Astrocyte (in vitro differentiated cells and primary cell): ENCODE measurements at regions not wholly inside any gene's neighbourhood (a gene's known extent, or its start where the extent isn't known, plus 50 kb on each side); places are given as distances from the start of the nearest gene placed in this dataset.

ENCODE experiments used
- EZH2 ChIP-seq: IDR thresholded peaks from 2 replicates; pipeline ENCODE4 v1.6.1; 2012; ENCODE audit warnings: mild to moderate bottlenecking, low read length, inconsistent platforms; ENCODE audit not compliant: insufficient read depth
- TF ChIP-seq, protein P1 (sequence below): IDR thresholded peaks from 2 replicates; pipeline ENCODE4 v1.5.1; 2011; ENCODE audit warnings: low read depth, mild to moderate bottlenecking, inconsistent platforms, low read length, moderate library complexity; ENCODE audit not compliant: insufficient read depth

DNA sequence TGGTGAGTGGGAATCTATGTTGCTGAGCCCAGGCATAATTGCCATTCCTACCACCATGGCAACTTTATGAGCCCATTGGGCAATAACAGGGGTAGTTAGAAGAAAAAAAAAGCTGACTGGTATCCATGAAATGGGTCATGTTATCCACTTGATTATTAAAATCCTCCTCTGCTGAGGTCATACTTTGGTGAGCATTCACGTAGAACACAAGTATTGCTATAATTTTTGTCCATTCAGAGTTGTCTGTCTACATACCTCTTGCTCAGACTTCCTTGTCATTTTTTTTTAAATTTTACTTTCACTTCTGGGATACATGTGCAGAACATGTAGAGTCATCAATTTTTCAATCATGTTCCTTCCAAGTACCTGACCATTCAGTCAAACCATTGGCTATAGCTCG, 780.8 kb upstream of the ARRDC3 start:
- TF ChIP-seq, protein P1, sequence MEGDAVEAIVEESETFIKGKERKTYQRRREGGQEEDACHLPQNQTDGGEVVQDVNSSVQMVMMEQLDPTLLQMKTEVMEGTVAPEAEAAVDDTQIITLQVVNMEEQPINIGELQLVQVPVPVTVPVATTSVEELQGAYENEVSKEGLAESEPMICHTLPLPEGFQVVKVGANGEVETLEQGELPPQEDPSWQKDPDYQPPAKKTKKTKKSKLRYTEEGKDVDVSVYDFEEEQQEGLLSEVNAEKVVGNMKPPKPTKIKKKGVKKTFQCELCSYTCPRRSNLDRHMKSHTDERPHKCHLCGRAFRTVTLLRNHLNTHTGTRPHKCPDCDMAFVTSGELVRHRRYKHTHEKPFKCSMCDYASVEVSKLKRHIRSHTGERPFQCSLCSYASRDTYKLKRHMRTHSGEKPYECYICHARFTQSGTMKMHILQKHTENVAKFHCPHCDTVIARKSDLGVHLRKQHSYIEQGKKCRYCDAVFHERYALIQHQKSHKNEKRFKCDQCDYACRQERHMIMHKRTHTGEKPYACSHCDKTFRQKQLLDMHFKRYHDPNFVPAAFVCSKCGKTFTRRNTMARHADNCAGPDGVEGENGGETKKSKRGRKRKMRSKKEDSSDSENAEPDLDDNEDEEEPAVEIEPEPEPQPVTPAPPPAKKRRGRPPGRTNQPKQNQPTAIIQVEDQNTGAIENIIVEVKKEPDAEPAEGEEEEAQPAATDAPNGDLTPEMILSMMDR: no peak
- TF ChIP-seq EZH2: no peak
